Esophagus muscularis mucosa (tissue), 4 donors: ENCODE measurements at regions not wholly inside any gene's neighbourhood (a gene's known extent, or its start where the extent isn't known, plus 50 kb on each side); places are given as distances from the start of the nearest gene placed in this dataset.

Source experiments
- DNase-seq: peaks from one replicate; pipeline ENCODE4 v3.0.0-alpha.2; 2017; ENCODE audit errors: extremely low spot score
- H3K27ac ChIP-seq, 4 donors: fragments of 200-600 bp; sonication (generic); replicated peaks in 1 of 4; 1 replicate in 3 of 4; 2 replicates in 1 of 4; pipeline ENCODE4 v1.5.1; 2016 to 2019; ENCODE audit warnings: mild to moderate bottlenecking in 1 of 4
- H3K27me3 ChIP-seq, 4 donors: fragments of 200-600 bp; sonication (generic); one replicate each; pipeline versions ENCODE4 v1.5.1 to v1.6.0; 2016 to 2019
- H3K36me3 ChIP-seq, 4 donors: fragments of 200-600 bp; sonication (generic); one replicate each; pipeline ENCODE4 v1.5.1; 2016 to 2019
- H3K4me1 ChIP-seq, 4 donors: fragments of 200-600 bp; sonication (generic); one replicate each; pipeline ENCODE4 v1.5.1; 2016 to 2019
- H3K4me3 ChIP-seq, 4 donors: fragments of 200-600 bp; sonication (generic); 1 replicate in 2 of 4; 2 replicates in 2 of 4; pipeline ENCODE4 v1.5.1; 2016 to 2019; ENCODE audit warnings: mild to moderate bottlenecking in 4 of 4, moderate library complexity in 1 of 4
- H3K9me3 ChIP-seq, 4 donors: fragments of 200-600 bp; sonication (generic); 1 replicate in 3 of 4; 2 replicates in 1 of 4; pipeline ENCODE4 v1.5.1; 2016 to 2019
- CTCF ChIP-seq, 3 experiments: fragments of 200-600 bp in 2 of 3; fragments of 450-650 bp in 1 of 3; sonication (generic) in 2 of 3; IDR thresholded peaks; one replicate each; pipeline ENCODE4 v1.5.1; 2017 to 2019; ENCODE audit warnings: antibody characterized with exemption in 3 of 3, mild to moderate bottlenecking in 2 of 3, moderate library complexity in 1 of 3
- EP300 ChIP-seq: sonication (generic); formaldehyde crosslinking; IDR thresholded peaks from one replicate; pipeline ENCODE4 v1.6.1; 2017; ENCODE audit warnings: antibody characterized with exemption
- POLR2A ChIP-seq: fragments of 450-650 bp; IDR thresholded peaks from one replicate; pipeline ENCODE4 v1.6.1; 2017; ENCODE audit warnings: antibody characterized with exemption, moderate library complexity, mild to moderate bottlenecking, low read depth
- POLR2AphosphoS5 ChIP-seq, 2 donors: sonication (generic); formaldehyde crosslinking; IDR thresholded peaks; one replicate each; pipeline ENCODE4 v1.6.1; 2017; ENCODE audit warnings: antibody characterized with exemption in 2 of 2
- WGBS: methylation state at CpG from one replicate; pipeline ENCODE4 v1.1.5; 2018; 5-methylcytosine and 5-hydroxymethylcytosine counted together
- intact Hi-C: fragments of 100-400 bp; cut with DNase I; formaldehyde crosslinking; loops from one replicate; pipeline ENCODE4 v1.15.1; 2023

- Histone ChIP-seq H3K4me1 (no peaks in the 10 kb centered on the region), H3K27ac (no peak overlapping the region), H3K4me3 (no peak overlapping the region), H3K36me3 (no peaks in the 10 kb centered on the region), H3K27me3 (no peaks in the 10 kb centered on the region), H3K9me3 (no peaks in the 10 kb centered on the region)
- WGBS: 39% methylated on average over 2 of the region's 2 CpGs
- intact Hi-C loops: no loop called here
- DNase-seq: no peak
- TF ChIP-seq EP300 (no peak), POLR2A (no peak), CTCF (IDR thresholded peaks at IDR 0.05) (no peak), POLR2AphosphoS5 (IDR thresholded peaks at IDR 0.05) (no peak)
Observed at GRCh38 chr18:41703744-41704530, 251.1 kb upstream of the PIK3C3 start.

- no peaks in the 10 kb centered on the region for H3K4me1 ChIP-seq
- no peak for DNase-seq
- TF ChIP-seq CTCF (IDR thresholded peaks at IDR 0.05) (no peak), EP300 (no peak)
- WGBS: 53% methylated on average over 4 of the region's 4 CpGs
- no peaks in the 10 kb centered on the region for H3K36me3 ChIP-seq
- no peak overlapping the region for H3K27ac ChIP-seq
- no peak overlapping the region for H3K4me3 ChIP-seq
- H3K9me3 ChIP-seq: no peaks in the 10 kb centered on the region
- intact Hi-C loops: no loop called here
- no peaks in the 10 kb centered on the region for H3K27me3 ChIP-seq
Observed at GRCh38 chr18:41700416-41700815, 254.6 kb upstream of the PIK3C3 start.

- intact Hi-C loops: no loop called here
- DNase-seq: no peak
- Histone ChIP-seq H3K4me3 (no peak overlapping the region), H3K9me3 (no peaks in the 10 kb centered on the region), H3K4me1 (no peaks in the 10 kb centered on the region), H3K36me3 (no peaks in the 10 kb centered on the region), H3K27ac (no peak overlapping the region), H3K27me3 (no peaks in the 10 kb centered on the region)
- TF ChIP-seq POLR2A: no peak
- TF ChIP-seq CTCF (IDR thresholded peaks at IDR 0.05): no peak
- TF ChIP-seq POLR2AphosphoS5 (IDR thresholded peaks at IDR 0.05): no peak
- no peak for TF ChIP-seq EP300
Observed at GRCh38 chr18:41695441-41695840, 259.6 kb upstream of the PIK3C3 start.

- Histone ChIP-seq H3K9me3 (no peaks in the 10 kb centered on the region), H3K4me1 (no peaks in the 10 kb centered on the region), H3K36me3 (no peaks in the 10 kb centered on the region), H3K27ac (no peak overlapping the region), H3K27me3 (no peaks in the 10 kb centered on the region), H3K4me3 (no peak overlapping the region)
- 61% methylated on average over 1 of the region's 1 CpG for WGBS
- DNase-seq: no peak
- intact Hi-C loops: no loop called here
- TF ChIP-seq POLR2AphosphoS5 (IDR thresholded peaks at IDR 0.05): no peak
Observed at GRCh38 chr18:41693008-41693407, 262.0 kb upstream of the PIK3C3 start.

GRCh38 chr18:41690332-41691127, 264.5 kb upstream of the PIK3C3 start:
- H3K27ac ChIP-seq: no peak overlapping the region
- H3K36me3 ChIP-seq: no peaks in the 10 kb centered on the region
- no peaks in the 10 kb centered on the region for H3K27me3 ChIP-seq
- intact Hi-C loops: no loop called here
- 82% methylated on average over 4 of the region's 4 CpGs for WGBS
- H3K9me3 ChIP-seq: no peaks in the 10 kb centered on the region
- no peak overlapping the region for H3K4me3 ChIP-seq
- TF ChIP-seq POLR2AphosphoS5 (IDR thresholded peaks at IDR 0.05) (no peak), CTCF (IDR thresholded peaks at IDR 0.05) (no peak), EP300 (no peak), POLR2A (no peak)
- no peak for DNase-seq
- no peaks in the 10 kb centered on the region for H3K4me1 ChIP-seq
